IgD-negative memory B cell (primary cell): ENCODE measurements at regions not wholly inside any gene's neighbourhood (a gene's known extent, or its start where the extent isn't known, plus 50 kb on each side); places are given as distances from the start of the nearest gene placed in this dataset.

Experiments
- H3K27ac Mint-ChIP-seq, 3 donors: one replicate each; pipeline ENCODE4 v1.8.0; 2020 to 2022; ENCODE audit warnings: mild to moderate bottlenecking in 3 of 3, mixed read lengths in 3 of 3, moderate library complexity in 1 of 3
- H3K27me3 Mint-ChIP-seq: one replicate; pipeline ENCODE4 v1.8.0; 2021; ENCODE audit warnings: mixed read lengths
- H3K36me3 Mint-ChIP-seq: one replicate; pipeline ENCODE4 v1.8.0; 2020; ENCODE audit warnings: mild to moderate bottlenecking, mixed read lengths
- H3K4me1 Mint-ChIP-seq, 3 donors: one replicate each; pipeline ENCODE4 v1.8.0; 2020 to 2022; ENCODE audit warnings: mixed read lengths in 3 of 3, mild to moderate bottlenecking in 1 of 3
- H3K4me3 Mint-ChIP-seq, 4 donors: one replicate each; pipeline ENCODE4 v1.8.0; 2020 to 2022; ENCODE audit warnings: mild to moderate bottlenecking in 4 of 4, mixed read lengths in 4 of 4, moderate library complexity in 3 of 4
- H3K9me3 Mint-ChIP-seq, 3 donors: one replicate each; pipeline ENCODE4 v1.8.0; 2020 to 2021; ENCODE audit warnings: mixed read lengths in 3 of 3, mild to moderate bottlenecking in 1 of 3

- no peaks in the 10 kb centered on the region for H3K36me3 Mint-ChIP-seq
- H3K4me3 Mint-ChIP-seq: no peak overlapping the region
- no peaks in the 10 kb centered on the region for H3K9me3 Mint-ChIP-seq
- no peak overlapping the region for H3K27ac Mint-ChIP-seq
- H3K4me1 Mint-ChIP-seq: peaks cover 0 to 2% (median 0%) of the 10 kb centered on the region in 3 donors
- H3K27me3 Mint-ChIP-seq: no peaks in the 10 kb centered on the region
Measured at GRCh38 chr3:72320095-72320954, 527.9 kb downstream of the SHQ1 start.

- Mint-ChIP-seq H3K9me3 (no peaks in the 10 kb centered on the region), H3K27me3 (no peaks in the 10 kb centered on the region), H3K4me1 (peaks cover 0 to 2% (median 0%) of the 10 kb centered on the region in 3 donors), H3K4me3 (no peak overlapping the region), H3K27ac (no peak overlapping the region), H3K36me3 (no peaks in the 10 kb centered on the region)
Measured at GRCh38 chr3:72319194-72320094, 528.8 kb downstream of the SHQ1 start.

GRCh38 chr3:72318504-72319193 lies 529.6 kb downstream of the SHQ1 start:
- Mint-ChIP-seq H3K4me1 (peaks cover 0 to 2% (median 2%) of the 10 kb centered on the region in 3 donors), H3K36me3 (no peaks in the 10 kb centered on the region), H3K4me3 (no peak overlapping the region), H3K27ac (no peak overlapping the region), H3K9me3 (peaks cover 0 to 3% (median 0%) of the 10 kb centered on the region in 3 donors), H3K27me3 (no peaks in the 10 kb centered on the region)

- Mint-ChIP-seq H3K36me3 (no peaks in the 10 kb centered on the region), H3K27me3 (no peaks in the 10 kb centered on the region), H3K9me3 (peaks cover 0 to 3% (median 0%) of the 10 kb centered on the region in 3 donors), H3K27ac (no peak overlapping the region), H3K4me1 (peaks cover 0 to 6% (median 2%) of the 10 kb centered on the region in 3 donors), H3K4me3 (no peak overlapping the region)
Measured at GRCh38 chr3:72317491-72317890, 530.8 kb downstream of the SHQ1 start.

- peaks cover 0 to 3% (median 0%) of the 10 kb centered on the region in 3 donors for H3K9me3 Mint-ChIP-seq
- H3K27ac Mint-ChIP-seq: peak overlapping the region in 1 of 3 donors; percentile 8
- peaks cover 5 to 9% (median 9%) of the 10 kb centered on the region in 3 donors for H3K4me1 Mint-ChIP-seq
- H3K4me3 Mint-ChIP-seq: peak overlapping the region in 1 of 4 donors; percentile 44
- no peaks in the 10 kb centered on the region for H3K36me3 Mint-ChIP-seq
- H3K27me3 Mint-ChIP-seq: no peaks in the 10 kb centered on the region
Measured at GRCh38 chr3:72316501-72317279, 531.6 kb downstream of the SHQ1 start.

GRCh38 chr3:72313308-72313707 lies 528.4 kb upstream of the PROK2 start:
- no peaks in the 10 kb centered on the region for H3K27me3 Mint-ChIP-seq
- no peaks in the 10 kb centered on the region for H3K36me3 Mint-ChIP-seq
- H3K4me3 Mint-ChIP-seq: no peak overlapping the region
- H3K9me3 Mint-ChIP-seq: peaks cover 0 to 3% (median 0%) of the 10 kb centered on the region in 3 donors
- H3K27ac Mint-ChIP-seq: no peak overlapping the region
- peaks cover 31 to 34% (median 31%) of the 10 kb centered on the region in 3 donors for H3K4me1 Mint-ChIP-seq

- Mint-ChIP-seq H3K4me3 (peak overlapping the region in 1 of 4 donors; percentile 84), H3K27me3 (no peaks in the 10 kb centered on the region), H3K27ac (no peak overlapping the region), H3K9me3 (peaks cover 0 to 3% (median 0%) of the 10 kb centered on the region in 3 donors), H3K4me1 (peaks cover 31 to 38% (median 32%) of the 10 kb centered on the region in 3 donors), H3K36me3 (no peaks in the 10 kb centered on the region)
Measured at GRCh38 chr3:72312339-72312738, 527.4 kb upstream of the PROK2 start.

GRCh38 chr3:72311425-72311824 lies 526.5 kb upstream of the PROK2 start:
- H3K4me1 Mint-ChIP-seq: peaks cover 31 to 38% (median 32%) of the 10 kb centered on the region in 3 donors
- peak overlapping the region; percentile 44 to 85 (median 64) for H3K4me3 Mint-ChIP-seq
- peak overlapping the region in 1 of 3 donors; percentile 59 for H3K27ac Mint-ChIP-seq
- H3K9me3 Mint-ChIP-seq: peaks cover 0 to 3% (median 0%) of the 10 kb centered on the region in 3 donors
- no peaks in the 10 kb centered on the region for H3K36me3 Mint-ChIP-seq
- H3K27me3 Mint-ChIP-seq: no peaks in the 10 kb centered on the region

- H3K4me1 Mint-ChIP-seq: peaks cover 31 to 36% (median 32%) of the 10 kb centered on the region in 3 donors
- peak overlapping the region; percentile 26 to 93 (median 86) for H3K27ac Mint-ChIP-seq
- H3K9me3 Mint-ChIP-seq: peaks cover 0 to 3% (median 0%) of the 10 kb centered on the region in 3 donors
- H3K4me3 Mint-ChIP-seq: peak overlapping the region; percentile 27 to 85 (median 75)
- H3K36me3 Mint-ChIP-seq: no peaks in the 10 kb centered on the region
- no peaks in the 10 kb centered on the region for H3K27me3 Mint-ChIP-seq
Measured at GRCh38 chr3:72310419-72311380, 525.8 kb upstream of the PROK2 start.

GRCh38 chr3:72309661-72310418 lies 524.9 kb upstream of the PROK2 start:
- Mint-ChIP-seq H3K27me3 (no peaks in the 10 kb centered on the region), H3K4me1 (peaks cover 31 to 36% (median 34%) of the 10 kb centered on the region in 3 donors), H3K27ac (peak overlapping the region; percentile 52 to 93 (median 86)), H3K4me3 (peak overlapping the region; percentile 59 to 90 (median 76)), H3K9me3 (peaks cover 0 to 3% (median 0%) of the 10 kb centered on the region in 3 donors), H3K36me3 (no peaks in the 10 kb centered on the region)

GRCh38 chr3:72308641-72309040 lies 523.7 kb upstream of the PROK2 start:
- Mint-ChIP-seq H3K9me3 (peaks cover 0 to under 1% (median 0%) of the 10 kb centered on the region in 3 donors), H3K4me1 (peaks cover 29 to 36% (median 34%) of the 10 kb centered on the region in 3 donors), H3K27ac (peak overlapping the region in 1 of 3 donors; percentile 10), H3K36me3 (no peaks in the 10 kb centered on the region), H3K27me3 (no peaks in the 10 kb centered on the region), H3K4me3 (peak overlapping the region in 2 of 4 donors; percentile 0 to 73)

- H3K27me3 Mint-ChIP-seq: no peaks in the 10 kb centered on the region
Measured at GRCh38 chr3:72307438-72308115, 522.6 kb upstream of the PROK2 start.

More at GRCh38 chr3:72307438-72308115, 522.6 kb upstream of the PROK2 start:
- peaks cover 25 to 36% (median 34%) of the 10 kb centered on the region in 3 donors for H3K4me1 Mint-ChIP-seq
- peak overlapping the region in 1 of 3 donors; percentile 11 for H3K27ac Mint-ChIP-seq
- no peaks in the 10 kb centered on the region for H3K9me3 Mint-ChIP-seq
- H3K4me3 Mint-ChIP-seq: no peak overlapping the region
- no peaks in the 10 kb centered on the region for H3K36me3 Mint-ChIP-seq
